Neutrophil (primary cell): ENCODE measurements at regions not wholly inside any gene's neighbourhood (a gene's known extent, or its start where the extent isn't known, plus 50 kb on each side); places are given as distances from the start of the nearest gene placed in this dataset.

Experiments
- H3K27ac ChIP-seq: fragments of 200-600 bp; sonication (generic); 2 replicates; pipeline ENCODE4 v1.5.1; 2016; ENCODE audit warnings: mild to moderate bottlenecking, moderate library complexity
- H3K27me3 ChIP-seq: fragments of 200-600 bp; sonication (generic); 2 replicates; pipeline ENCODE4 v1.6.0; 2016; ENCODE audit warnings: mild to moderate bottlenecking
- H3K36me3 ChIP-seq: fragments of 200-600 bp; sonication (generic); 2 replicates; pipeline ENCODE4 v1.5.1; 2017
- H3K4me1 ChIP-seq, 2 experiments: fragments of 200-600 bp in 1 of 2; sonication (generic) in 1 of 2; 1 replicate in 1 of 2; 2 replicates in 1 of 2; pipeline versions ENCODE4 v1.5.1 to v1.6.1; 2013 to 2016; ENCODE audit warnings: low read depth in 1 of 2, low read length in 1 of 2, mild to moderate bottlenecking in 1 of 2, moderate library complexity in 1 of 2; ENCODE audit not compliant: control insufficient read depth in 1 of 2, insufficient read depth in 1 of 2
- H3K4me3 ChIP-seq, 2 experiments: fragments of 200-600 bp in 1 of 2; sonication (generic) in 1 of 2; 1 replicate in 1 of 2; 2 replicates in 1 of 2; pipeline ENCODE4 v1.5.1; 2013 to 2016; ENCODE audit warnings: low read depth in 1 of 2, low read length in 1 of 2, mild to moderate bottlenecking in 1 of 2, moderate library complexity in 1 of 2
- H3K9me3 ChIP-seq: fragments of 200-600 bp; sonication (generic); 2 replicates; pipeline ENCODE4 v1.5.1; 2016
- TF ChIP-seq, protein P1 (sequence below): fragments of 200-600 bp; sonication (generic); IDR thresholded peaks from 2 replicates; pipeline ENCODE4 v1.5.1; 2016; ENCODE audit warnings: antibody characterized with exemption

DNA sequence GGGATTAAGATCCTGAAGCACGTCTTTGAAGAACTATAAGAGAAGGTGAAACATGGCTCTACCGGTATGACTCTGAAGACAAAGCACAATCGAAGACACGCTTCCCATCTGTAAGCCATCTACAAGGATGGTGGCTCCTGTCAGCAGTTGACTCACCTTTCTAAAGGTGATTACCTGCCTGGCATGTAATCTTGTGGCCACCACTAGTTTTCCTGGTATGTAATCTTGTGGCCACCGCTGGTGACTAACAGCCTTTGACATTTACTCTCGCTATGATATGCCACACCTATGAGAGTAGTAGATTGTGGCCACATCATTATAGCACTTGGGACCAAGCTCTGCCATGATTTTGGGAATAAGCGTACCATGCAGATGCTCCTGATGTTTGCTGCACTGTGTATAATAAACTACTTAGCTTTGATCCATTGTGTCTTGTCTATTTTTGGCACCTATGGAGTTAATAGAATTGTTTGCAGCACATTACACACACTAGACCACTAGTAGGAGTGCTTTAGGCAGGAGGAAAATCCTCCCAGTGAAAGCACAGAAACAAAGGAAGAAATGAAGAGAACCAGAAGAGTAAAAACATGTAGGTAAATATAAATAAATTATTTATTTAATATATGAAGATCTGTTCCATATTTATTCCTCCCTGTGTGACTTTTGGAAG lies 59.8 kb downstream of the VAX1 start:
- no peaks in the 10 kb centered on the region for H3K9me3 ChIP-seq
- no peak overlapping the region for H3K4me3 ChIP-seq
- no peaks in the 10 kb centered on the region for H3K4me1 ChIP-seq
- H3K27ac ChIP-seq = no peak overlapping the region
- no peaks in the 10 kb centered on the region for H3K36me3 ChIP-seq
- H3K27me3 ChIP-seq = peaks cover 26% of the 10 kb centered on the region
- TF ChIP-seq, protein P1, sequence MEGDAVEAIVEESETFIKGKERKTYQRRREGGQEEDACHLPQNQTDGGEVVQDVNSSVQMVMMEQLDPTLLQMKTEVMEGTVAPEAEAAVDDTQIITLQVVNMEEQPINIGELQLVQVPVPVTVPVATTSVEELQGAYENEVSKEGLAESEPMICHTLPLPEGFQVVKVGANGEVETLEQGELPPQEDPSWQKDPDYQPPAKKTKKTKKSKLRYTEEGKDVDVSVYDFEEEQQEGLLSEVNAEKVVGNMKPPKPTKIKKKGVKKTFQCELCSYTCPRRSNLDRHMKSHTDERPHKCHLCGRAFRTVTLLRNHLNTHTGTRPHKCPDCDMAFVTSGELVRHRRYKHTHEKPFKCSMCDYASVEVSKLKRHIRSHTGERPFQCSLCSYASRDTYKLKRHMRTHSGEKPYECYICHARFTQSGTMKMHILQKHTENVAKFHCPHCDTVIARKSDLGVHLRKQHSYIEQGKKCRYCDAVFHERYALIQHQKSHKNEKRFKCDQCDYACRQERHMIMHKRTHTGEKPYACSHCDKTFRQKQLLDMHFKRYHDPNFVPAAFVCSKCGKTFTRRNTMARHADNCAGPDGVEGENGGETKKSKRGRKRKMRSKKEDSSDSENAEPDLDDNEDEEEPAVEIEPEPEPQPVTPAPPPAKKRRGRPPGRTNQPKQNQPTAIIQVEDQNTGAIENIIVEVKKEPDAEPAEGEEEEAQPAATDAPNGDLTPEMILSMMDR = no peak

DNA sequence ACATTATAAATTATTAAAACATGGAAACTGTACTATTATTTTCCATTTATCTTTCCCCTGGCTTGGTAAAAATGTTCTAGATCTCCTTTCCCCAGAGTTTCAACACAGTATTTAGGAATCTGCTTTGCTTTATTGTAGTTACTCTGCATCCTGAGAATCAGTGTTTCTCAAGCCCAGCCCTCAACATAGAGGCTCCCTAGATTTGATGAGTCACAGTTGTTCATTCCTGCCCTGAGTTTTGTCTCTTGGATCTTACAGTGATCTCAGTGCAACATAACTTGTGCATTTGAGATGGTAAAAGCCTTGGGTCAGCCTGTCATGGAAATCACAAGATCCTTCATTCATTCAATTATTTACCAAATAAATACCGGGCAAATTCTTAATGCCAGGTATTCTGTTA lies 63.0 kb downstream of the VAX1 start:
- H3K4me3 ChIP-seq = no peak overlapping the region
- peaks cover 53% of the 10 kb centered on the region for H3K27me3 ChIP-seq
- no peaks in the 10 kb centered on the region for H3K9me3 ChIP-seq
- no peaks in the 10 kb centered on the region for H3K4me1 ChIP-seq
- H3K36me3 ChIP-seq = no peaks in the 10 kb centered on the region
- H3K27ac ChIP-seq = no peak overlapping the region
- TF ChIP-seq, protein P1 = no peak

GRCh38 chr10:117074621-117075020 lies 63.4 kb downstream of the VAX1 start:
- Histone ChIP-seq H3K9me3 (no peaks in the 10 kb centered on the region), H3K4me1 (no peaks in the 10 kb centered on the region), H3K36me3 (no peaks in the 10 kb centered on the region), H3K4me3 (no peak overlapping the region), H3K27me3 (peaks cover 53% of the 10 kb centered on the region), H3K27ac (no peak overlapping the region)
- TF ChIP-seq, protein P1 = no peak

- Histone ChIP-seq H3K4me3 (no peak overlapping the region), H3K4me1 (no peaks in the 10 kb centered on the region), H3K9me3 (no peaks in the 10 kb centered on the region), H3K27ac (no peak overlapping the region), H3K27me3 (peaks cover 53% of the 10 kb centered on the region), H3K36me3 (no peaks in the 10 kb centered on the region)
- TF ChIP-seq, protein P1 = no peak
These were observed 66.5 kb upstream of the SHTN1 start for GRCh38 chr10:117071286-117072050.
